ENCODE measurements at regions not wholly inside any gene's neighbourhood (a gene's known extent, or its start where the extent isn't known, plus 50 kb on each side); places are given as distances from the start of the nearest gene placed in this dataset.

DNA sequence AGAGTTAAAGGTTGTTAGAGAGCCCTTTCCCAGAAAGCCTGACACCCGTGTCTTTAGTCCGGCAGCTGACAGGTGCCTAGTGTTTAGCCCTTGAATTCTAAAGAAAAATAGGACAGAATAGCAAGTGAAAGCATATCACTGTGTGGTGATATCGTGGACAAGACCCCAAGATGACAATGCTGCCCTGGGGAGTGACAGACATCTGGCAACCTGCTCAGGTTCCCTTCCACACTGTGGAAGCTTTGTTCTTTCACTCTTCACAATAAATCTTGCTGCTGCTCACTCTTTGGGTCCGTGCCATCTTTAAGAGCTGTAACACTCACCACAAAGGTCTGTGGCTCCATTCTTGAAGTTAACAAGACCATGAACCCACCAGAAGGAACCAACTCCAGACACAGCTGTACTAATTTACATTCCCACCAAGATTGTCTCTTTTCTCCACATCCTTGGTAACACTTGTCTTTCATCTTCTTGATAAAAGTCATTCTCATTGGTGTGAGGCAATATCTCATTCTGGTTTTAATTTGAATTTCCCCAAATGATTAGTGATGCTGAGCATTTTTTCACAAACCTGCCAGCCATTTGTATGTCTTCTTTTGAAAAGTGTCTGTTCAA lies 107.6 kb upstream of the SGIP1 start:
- TF ChIP-seq CTCF (IDR thresholded peaks at IDR 0.05; ENCODE audit: low read depth, low read length, poor library complexity, severe bottlenecking) (no peak), EZH2phosphoT487 (IDR thresholded peaks at IDR 0.05; ENCODE audit: borderline replicate concordance, low read length) (no peak)

Data from DOHH2 (cell line).